NCI-H2171 treated with DMSO at 0.1 percent for 48 hours (cell line): ENCODE measurements at regions not wholly inside any gene's neighbourhood (a gene's known extent, or its start where the extent isn't known, plus 50 kb on each side); places are given as distances from the start of the nearest gene placed in this dataset.

Experiments used
- DNase-seq: peaks from one replicate; lab custom pipeline; 2025; lab: John Stamatoyannopoulos, UW

GRCh38 chr2:67339234-67339885 lies 57.8 kb upstream of the ETAA1 start:
- no peak for DNase-seq

- no peak for DNase-seq
Measured at GRCh38 chr2:67340133-67341011, 56.8 kb upstream of the ETAA1 start.

- DNase-seq: no peak
Measured at GRCh38 chr2:67341012-67341318, 56.2 kb upstream of the ETAA1 start.

GRCh38 chr2:67341336-67341735 lies 55.8 kb upstream of the ETAA1 start:
- no peak for DNase-seq

- no peak for DNase-seq
Measured at GRCh38 chr2:67342394-67342793, 54.7 kb upstream of the ETAA1 start.

- DNase-seq: no peak
Measured at GRCh38 chr2:67346718-67347407, 50.3 kb upstream of the ETAA1 start.
